ENCODE measurements at regions not wholly inside any gene's neighbourhood (a gene's known extent, or its start where the extent isn't known, plus 50 kb on each side); places are given as distances from the start of the nearest gene placed in this dataset.

DNA sequence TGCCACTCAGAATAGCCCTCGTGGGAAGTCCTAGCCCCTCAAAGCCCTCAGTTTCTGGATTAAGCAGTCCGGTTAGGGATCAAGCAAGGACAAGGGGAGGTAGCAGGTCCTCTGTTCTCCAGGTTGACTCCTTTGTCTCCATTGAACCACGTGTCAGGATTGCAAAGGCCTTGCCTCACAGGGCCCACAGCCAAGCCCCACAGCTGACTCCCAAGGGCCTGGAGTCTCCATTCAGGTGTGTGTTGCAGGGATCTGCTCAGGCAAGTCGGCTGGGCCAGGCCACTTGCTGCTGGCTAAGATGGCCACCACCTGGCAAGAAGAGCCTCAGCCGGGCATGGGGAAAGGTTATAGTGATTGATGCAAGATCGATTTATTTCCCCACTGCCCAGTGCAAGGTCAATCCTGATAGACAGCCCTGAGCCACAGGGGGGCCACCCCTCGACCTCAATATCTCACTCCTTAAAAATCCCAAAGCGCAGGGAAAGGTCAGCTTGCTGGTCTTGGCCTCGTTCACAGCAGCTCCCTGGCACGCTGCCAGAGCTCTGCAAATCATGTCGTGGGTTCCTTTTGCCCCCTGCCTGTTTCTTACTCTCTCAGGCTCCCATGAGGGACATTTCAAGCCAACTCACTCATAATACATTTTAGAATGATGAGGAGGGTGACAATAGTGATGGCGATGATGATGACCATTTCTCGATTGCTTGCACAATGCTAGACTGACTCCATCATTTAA lies 75.9 kb downstream of the EDN3 start:
- no peak for DNase-seq (ENCODE audit: low read depth in 2 of 2, low spot score in 1 of 2)

DNA sequence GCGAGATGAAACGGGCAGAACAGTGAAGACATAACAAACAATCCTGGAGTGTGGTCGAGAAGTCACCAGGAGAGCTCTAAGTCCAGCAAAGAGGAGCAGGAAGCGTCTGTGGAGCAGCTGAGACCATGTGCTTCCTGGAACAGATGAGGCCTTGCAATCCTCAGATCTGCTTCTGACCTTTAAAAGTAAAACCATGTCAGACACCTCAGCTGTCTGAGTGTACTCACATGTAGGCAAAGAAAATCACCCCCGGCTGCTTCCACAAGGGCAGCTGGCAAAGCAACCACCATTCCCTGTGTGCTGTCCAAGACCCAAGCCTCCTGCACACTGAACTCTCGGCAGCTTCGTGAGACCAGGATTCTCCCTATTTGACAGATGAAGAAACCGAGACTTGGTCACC lies 76.6 kb downstream of the EDN3 start:
- DNase-seq (ENCODE audit: low read depth in 2 of 2, low spot score in 1 of 2): no peak

DNA sequence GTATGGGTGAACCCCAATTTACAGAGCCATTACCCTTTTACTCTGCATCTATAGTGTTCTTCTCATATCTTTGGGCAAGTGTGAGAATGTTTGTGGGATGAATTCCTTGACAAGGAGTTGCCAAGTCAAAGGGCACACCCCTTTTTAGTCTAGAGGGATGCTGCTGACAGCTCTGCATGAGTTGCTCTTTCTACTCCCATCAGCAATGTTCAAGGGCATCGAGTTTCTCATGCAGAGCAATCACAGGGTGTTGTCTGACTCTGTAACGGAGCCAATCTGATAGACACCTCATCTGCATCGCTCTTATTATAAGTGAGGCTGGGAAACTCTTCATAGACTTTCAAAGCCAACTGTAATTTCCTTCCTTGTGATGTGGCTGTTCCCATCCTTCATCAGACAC lies 77.4 kb downstream of the EDN3 start:
- no peak for DNase-seq (ENCODE audit: low read depth in 2 of 2, low spot score in 1 of 2)

DNA sequence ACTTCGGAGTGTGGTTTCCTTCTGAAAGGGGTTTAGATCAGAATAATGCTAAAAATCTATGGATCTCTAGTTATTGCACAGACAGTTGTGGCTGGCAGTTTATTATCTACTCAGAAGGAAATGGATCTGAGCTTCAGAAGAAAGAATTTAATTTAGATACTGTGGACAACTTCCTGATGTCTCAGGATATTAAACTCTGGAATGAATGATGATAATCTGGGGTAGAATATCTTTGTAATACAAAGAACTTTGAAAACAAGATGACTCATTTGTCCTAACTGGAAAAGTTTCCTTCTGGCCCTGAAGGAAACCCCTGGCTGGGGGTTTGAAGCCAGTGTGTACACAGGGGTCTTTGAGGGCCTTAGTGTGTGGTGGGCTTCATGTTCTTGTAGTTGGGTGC lies 78.0 kb downstream of the EDN3 start:
- no peak for DNase-seq (ENCODE audit: low read depth in 2 of 2, low spot score in 1 of 2)

DNA sequence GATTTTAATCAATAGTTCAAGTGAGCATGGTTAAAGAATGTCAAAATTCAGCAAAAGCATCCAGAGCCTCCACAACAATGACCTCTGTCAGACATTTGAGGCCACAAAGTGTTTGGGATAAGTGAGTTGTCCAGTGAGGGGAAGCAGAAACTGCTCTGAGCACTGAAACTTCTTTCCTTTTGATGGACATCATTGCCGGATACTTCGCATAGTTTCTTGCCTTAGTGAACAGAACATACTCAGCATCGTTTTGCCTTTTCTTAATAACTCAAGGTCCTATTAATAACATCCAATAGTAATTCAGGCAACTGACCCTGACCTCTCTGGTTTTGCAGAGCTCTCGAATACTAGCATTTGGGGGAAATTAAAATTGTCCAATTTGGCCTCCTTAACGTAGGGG lies 78.6 kb downstream of the EDN3 start:
- no peak for DNase-seq (ENCODE audit: low read depth in 2 of 2, low spot score in 1 of 2)

DNA sequence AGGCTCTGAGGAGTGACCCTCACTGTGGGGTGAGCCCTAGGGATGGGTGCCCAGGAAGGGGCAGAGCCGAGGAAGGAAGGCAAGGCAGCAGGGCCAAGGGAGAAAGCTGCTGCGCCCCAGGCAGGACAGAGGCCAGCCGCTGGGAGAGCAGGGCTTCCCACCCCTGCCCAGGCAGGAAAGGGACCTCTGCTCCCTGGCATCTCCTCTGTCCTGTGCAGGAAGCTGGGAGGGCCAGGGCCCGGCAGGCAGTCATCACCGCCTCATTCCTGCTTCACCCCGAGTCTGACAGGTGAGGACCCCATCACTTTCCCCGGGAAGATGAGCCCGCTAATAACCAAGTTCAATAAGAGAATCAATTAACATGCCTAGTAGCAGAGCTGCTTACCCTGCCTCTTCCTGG lies 81.3 kb downstream of the EDN3 start:
- no peak for DNase-seq (ENCODE audit: low read depth in 2 of 2, low spot score in 1 of 2)

DNA sequence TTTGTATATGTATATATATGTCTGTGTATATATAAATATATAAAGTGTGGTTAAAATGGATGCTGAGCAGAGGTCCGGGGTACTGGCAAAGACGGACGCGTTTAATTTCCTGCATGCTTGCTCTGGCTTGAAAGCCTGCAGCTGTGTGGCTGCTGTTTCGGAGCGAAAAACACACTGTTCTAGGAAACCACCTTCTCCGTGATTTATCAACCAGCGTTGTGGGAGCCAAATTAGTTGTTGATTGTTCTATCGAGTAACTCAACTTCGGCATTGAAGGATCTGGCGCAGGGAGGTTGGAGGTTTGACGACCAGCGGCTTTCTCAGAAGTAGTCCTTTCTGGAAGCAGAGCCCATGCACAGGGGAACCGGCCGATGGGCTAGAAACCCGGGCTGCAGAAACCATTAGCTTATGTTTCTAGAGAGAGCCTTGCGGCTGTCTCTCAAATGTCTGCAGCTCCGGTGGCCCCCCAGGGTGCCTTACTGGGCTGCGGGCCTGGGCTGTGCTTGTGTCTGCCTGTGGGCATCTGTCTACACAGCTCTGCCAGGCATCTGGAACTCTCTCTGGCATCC lies 81.8 kb downstream of the EDN3 start:
- no peak for DNase-seq (ENCODE audit: low read depth in 2 of 2, low spot score in 1 of 2)

DNA sequence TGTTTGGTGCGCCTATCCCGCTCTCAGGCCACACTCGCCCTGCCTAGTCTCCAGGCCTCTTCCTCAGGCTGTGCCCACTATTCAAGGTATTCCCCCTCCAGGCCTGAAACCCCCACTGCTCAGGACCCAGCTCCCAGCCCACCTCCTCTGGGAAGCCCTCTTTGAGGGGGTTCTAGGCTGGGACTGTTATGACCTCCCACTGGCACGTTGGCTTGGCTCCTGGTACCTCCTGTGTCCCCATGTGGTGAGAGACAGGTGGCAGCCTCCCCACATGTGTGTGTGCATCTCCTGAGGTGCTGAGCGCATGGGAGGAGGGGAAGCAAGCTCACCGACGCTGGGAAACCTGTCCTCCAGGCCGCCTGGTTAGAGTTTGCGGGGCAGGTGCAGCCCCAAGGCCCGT lies 82.5 kb downstream of the EDN3 start:
- no peak for DNase-seq (ENCODE audit: low read depth in 2 of 2, low spot score in 1 of 2)

DNA sequence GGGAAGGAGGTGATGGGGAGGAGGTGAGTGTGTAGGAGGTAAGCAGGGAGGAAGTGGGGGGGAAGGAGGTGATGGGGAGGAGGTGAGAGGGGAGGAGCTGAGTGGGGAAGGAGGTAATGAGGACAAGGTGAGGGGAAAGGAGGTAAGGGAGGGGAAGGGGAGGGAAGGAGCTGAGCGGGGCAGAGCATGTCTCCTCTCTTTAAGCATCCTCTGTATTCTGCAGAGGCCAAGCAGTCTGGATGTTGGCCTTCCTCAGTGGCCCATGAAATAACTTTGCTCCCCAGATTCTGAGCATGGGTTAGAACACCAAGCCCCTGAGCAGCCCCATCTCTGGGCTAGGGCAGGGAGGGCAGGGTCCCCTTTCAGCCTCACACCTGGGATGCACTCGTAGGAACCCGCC lies 84.6 kb downstream of the EDN3 start:
- no peak for DNase-seq (ENCODE audit: low read depth in 2 of 2, low spot score in 1 of 2)

DNA sequence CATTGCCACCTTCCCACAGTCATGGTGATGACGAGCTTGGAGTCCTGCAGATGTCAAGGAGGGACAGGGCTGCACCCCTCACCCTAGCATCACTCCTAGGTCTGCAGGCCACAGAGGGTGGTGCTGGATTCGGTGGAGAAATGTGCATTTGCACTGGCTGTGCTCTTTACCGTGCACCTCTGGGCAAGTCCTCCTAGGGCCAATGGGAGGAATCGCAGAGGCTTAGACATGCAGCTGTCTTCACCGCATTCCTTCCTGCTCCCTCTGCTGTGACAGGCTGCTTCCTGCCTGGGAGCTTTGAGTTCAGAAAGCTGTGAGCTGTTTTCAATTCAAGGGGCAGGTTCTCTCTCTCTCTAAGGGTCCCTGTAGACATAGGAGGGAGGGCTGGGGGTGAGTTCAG lies 85.1 kb downstream of the EDN3 start:
- no peak for DNase-seq (ENCODE audit: low read depth in 2 of 2, low spot score in 1 of 2)

DNA sequence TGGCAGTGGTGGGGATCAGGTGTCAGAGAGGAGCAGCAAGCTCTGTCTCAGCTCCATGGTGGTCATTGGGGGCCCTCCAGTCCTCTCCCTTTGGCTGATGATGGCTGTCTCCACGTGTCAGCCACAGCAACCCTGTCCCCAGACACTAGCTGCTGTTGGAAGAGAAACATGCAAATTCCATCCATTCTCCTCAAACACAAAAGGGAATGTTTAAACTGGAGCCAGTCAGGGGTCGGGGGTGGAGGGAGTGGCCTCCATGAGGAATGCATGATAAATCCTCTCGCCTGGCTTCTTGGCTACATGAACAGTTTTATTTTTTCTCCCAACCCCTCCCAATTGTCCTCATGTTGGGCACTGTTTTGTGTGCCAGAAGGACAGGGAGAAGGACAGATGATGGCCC lies 86.4 kb downstream of the EDN3 start:
- no peak for DNase-seq (ENCODE audit: low read depth in 2 of 2, low spot score in 1 of 2)

DNA sequence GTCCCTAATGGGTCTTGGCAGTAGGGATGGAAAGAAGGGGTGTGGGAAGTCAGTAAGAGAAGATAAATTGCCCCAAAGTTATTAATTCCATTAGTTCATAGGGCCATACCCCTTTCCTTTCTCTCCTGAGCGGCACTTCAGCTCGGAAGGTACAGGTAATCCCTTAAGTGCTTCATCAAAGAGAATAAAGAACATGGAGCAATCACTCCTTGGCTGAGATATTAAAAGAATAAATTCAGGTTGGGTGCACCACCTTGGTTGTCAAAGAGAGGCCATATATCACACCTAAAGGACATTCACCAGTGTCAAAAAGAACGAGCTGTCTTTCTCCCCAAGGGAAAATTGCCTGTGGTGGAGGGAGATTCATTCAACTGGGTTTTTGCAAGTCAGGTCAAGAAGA lies 87.5 kb downstream of the EDN3 start:
- no peak for DNase-seq (ENCODE audit: low read depth in 2 of 2, low spot score in 1 of 2)

DNA sequence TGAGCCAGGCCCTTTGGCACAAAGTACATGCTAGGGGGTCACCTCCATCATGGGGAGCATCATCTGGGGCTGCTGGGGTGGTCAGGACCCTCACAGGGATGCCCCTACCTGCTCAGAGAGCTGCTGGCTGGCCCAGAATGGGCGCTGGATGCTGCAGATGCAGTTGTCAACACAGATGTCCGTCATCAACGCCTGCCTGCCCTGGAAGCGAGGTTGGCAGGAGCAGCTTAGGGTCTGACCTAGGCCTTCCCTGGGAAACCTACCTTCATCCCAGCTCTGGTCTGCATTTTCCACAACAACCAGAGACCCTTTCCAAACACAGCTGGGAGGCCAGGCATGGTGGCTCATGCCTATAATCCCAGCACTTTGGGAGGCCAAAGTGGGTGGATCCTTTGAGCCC lies 88.0 kb downstream of the EDN3 start:
- no peak for DNase-seq (ENCODE audit: low read depth in 2 of 2, low spot score in 1 of 2)

DNA sequence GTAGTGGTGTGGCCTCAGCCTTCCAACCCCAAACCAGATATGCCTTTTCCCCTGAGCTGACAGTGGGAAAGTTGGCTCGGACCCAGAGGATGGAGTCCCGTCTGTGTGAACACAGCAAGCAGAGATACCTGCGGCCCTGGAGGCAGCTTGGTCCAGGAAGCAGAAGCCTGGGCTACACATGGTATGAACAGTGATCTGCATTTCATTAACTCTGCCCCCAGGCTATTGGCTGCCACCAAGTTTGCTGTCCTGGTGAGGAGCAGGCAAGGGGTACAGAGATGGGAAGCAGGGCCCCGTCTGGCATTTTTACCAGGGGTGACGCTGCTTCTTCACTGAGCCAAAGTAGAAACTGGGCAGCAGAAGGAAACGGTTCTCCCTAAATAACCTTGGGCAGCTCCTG lies 90.0 kb downstream of the EDN3 start:
- DNase-seq (ENCODE audit: low read depth in 2 of 2, low spot score in 1 of 2): no peak

DNA sequence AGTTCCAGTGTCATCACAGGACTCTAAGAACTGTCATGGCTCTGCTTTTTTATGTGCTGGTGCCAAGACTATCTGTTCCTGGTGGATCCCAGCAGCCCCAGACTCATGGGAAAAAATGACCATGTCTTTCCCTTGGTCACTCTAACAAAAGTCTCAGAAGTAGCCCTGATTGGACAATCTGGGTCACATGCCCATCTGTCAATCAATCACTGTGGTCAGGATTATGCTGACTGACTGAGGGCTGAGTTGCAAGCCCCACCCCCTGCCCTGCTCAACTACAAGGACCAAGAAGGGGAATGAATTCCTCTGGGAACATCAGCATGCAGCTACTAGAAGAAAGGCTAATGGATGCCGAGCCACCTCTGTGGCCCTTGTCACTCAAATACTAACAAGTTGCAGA lies 91.6 kb downstream of the EDN3 start:
- DNase-seq (ENCODE audit: low read depth in 2 of 2, low spot score in 1 of 2): no peak

DNA sequence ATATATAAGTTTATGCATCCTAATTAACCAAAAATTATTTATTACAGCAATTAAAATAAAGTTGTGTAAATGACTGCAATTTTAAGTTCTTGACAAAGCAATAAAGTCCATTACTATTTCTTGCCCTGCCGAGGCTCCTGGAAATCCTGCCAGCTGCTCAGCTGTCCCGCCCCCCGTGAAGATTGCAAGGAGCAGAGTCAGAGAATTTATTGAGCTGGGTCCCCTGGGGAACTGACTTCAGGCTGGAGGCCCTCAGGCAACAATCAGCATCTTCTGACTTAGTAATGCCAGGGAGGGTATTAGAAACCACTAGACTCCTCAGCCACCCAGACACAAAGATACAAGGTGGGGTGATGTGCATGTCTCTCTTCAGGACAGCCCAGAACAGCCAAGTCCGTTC lies 92.3 kb downstream of the EDN3 start:
- no peak for DNase-seq (ENCODE audit: low read depth in 2 of 2, low spot score in 1 of 2)

DNA sequence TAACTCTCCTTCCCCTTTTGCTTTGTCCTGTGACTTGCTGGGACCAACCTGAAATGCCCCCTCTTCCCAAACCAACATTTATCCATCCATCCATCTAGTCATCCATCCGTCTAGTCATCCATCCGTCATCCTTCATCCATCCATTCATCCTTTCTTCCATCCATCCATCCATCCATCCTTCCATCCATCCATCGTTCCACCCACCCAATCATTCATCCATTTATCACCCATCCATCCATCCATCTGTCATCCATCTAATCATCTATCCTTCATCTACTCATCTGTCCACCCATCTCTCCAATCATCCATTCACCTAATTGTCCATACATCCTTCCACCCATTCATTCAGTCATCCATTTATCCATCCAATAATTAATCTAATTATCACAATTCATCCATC lies 92.7 kb downstream of the EDN3 start:
- no peak for DNase-seq (ENCODE audit: low read depth in 2 of 2, low spot score in 1 of 2)

DNA sequence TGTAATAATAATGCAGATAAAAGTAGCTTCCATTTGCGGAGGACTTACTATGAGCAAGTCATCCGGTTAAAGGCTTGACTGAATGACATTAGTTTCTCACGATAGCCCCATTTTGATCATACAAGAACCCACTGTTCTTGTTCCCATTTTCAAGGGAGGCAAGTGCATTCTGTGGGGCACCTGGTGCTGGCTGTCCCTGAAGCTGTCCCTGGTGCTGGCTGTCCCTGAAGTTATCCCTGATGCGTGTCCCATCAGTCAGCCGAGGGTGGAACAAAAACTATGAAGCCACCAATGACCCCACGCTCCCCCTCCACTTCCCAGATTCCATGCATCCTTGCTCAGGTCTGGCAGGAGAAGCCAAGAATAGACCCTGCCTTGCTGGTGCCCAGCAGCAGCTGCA lies 95.3 kb downstream of the EDN3 start:
- no peak for DNase-seq (ENCODE audit: low read depth in 2 of 2, low spot score in 1 of 2)

DNA sequence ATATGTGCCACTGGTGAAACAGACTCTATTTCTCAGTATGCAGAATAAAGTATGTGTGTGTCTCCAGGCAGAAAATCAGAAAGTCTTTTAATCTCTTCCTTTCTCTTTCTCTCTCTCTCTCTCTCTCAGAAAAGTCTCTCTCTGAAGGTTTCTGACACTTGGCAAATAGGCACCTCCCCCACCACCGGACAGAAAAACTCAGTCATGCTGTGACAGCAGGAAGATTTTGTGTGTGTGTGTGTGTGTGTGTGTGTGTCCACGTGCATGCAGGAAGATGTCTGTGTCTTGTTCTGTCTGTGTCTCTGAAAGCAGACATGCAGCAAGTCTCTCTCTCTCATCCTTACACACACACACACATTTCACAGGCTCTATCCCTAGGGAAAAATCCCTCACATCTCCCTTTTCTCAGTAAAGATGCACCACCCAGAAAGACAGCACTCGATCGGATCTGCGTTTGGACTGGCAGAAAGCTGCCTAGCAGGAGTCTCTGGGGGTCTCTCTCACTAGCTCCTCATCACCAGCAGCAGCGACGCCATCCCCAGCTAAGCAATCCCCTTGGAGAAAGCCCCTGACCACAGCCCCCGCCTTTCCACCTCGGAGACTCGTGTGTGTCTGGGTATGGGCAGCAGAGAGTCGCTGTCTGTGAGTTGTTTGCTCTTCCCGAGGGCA lies 98.3 kb downstream of the EDN3 start:
- DNase-seq (ENCODE audit: low read depth in 2 of 2, low spot score in 1 of 2): no peak

DNA sequence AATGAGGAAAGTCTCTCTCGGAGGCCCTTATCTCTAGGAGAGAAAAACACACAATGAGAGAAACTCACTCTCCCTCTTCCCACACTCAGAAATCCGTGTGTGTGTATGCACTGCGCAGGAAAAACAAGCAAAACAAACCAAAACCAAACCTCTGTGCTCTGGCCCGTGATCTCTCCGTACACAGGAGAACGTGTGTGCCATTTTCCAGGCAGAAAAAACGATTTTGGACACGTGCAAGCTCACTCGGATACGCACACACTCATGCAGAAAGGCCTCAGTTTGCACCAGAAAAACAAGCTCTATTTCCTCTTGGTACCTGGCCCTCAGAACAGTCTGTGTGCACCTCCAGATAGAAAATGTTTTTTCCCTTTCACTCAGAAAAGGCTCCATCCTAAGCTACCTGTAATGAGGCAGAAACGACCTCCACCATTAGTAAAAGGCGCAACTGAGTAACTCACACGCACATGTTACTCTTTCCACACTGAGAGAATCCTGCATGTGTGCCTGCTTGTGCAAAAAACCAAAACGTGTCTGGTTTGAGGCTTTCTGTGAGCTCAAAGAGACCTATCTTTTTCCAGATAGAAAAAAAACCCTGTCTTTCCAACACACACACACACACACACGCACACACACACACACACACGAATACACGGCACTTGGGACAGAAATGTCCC lies 99.2 kb downstream of the EDN3 start:
- no peak for DNase-seq (ENCODE audit: low read depth in 2 of 2, low spot score in 1 of 2)

DNA sequence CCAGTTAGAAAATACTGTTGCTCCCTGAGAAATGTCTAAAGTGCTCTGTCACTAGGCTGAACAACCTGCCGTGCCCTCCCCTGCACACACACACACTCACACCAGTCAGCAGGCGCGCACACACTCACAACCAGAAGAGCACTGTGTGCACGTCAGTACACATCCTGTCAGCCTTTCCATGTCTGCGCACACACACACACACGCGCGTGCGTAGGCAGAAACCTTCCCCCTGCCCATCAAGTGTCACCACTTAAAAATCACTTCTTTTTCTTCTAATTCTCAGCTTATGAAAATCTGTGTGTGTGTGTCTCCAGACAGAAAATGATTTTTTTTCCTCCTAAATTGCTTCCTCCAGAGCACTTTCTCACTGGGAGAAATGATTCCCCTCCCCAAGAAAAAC lies 100.3 kb downstream of the EDN3 start:
- DNase-seq (ENCODE audit: low read depth in 2 of 2, low spot score in 1 of 2): no peak

DNA sequence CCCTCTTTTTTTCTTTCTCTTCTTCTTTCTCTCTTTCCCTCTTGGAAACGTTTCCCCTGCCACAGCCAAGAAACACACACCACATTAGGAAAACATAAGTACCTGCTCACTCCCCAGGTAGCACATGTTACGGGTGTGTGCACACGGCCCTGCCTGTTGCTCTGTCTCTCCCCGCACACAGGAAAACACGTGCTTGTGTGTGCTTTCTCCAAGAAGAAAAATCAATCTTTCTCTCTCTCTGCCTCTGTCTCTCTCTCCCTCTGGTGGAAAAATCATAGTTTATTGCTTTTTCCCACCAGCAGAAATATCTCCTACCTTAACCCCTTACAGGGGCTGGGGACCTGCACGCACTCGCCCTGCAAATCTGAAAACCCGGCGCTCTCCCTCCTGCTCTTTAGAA lies 102.3 kb downstream of the EDN3 start:
- no peak for DNase-seq (ENCODE audit: low read depth in 2 of 2, low spot score in 1 of 2)

All from stimulated activated CD8-positive, alpha-beta memory T cell treated with anti-CD3 and anti-CD28 coated beads, Interleukin-4, amount 100 ng/mL, for 4 hours (primary cell).